Progenitor cell of endocrine pancreas (in vitro differentiated cells): ENCODE measurements at regions not wholly inside any gene's neighbourhood (a gene's known extent, or its start where the extent isn't known, plus 50 kb on each side); places are given as distances from the start of the nearest gene placed in this dataset.
"Not testable (repeated sequence)": the region's sequence is repeated elsewhere in the genome, so short reads cannot be mapped to it uniquely, and the experiment has no call there.

Experiments
- DNase-seq: peaks from one replicate; pipeline ENCODE4 v3.0.0; 2021; ENCODE audit warnings: low spot score; ENCODE audit not compliant: unreplicated experiment
- H3K27ac Mint-ChIP-seq: 2 replicates; pipeline ENCODE4 v1.8.0; 2021; ENCODE audit warnings: mild to moderate bottlenecking, moderate library complexity, mixed read lengths
- H3K27me3 Mint-ChIP-seq: 2 replicates; pipeline ENCODE4 v1.8.0; 2021; ENCODE audit warnings: mixed read lengths
- H3K36me3 Mint-ChIP-seq: 2 replicates; pipeline ENCODE4 v1.8.0; 2022; ENCODE audit warnings: mixed read lengths; ENCODE audit not compliant: insufficient read depth
- H3K4me1 Mint-ChIP-seq: 2 replicates; pipeline ENCODE4 v1.8.0; 2021; ENCODE audit warnings: low read depth, mixed read lengths
- H3K4me3 Mint-ChIP-seq: 2 replicates; pipeline ENCODE4 v1.8.0; 2021; ENCODE audit warnings: low read depth, mild to moderate bottlenecking, moderate library complexity, mixed read lengths
- H3K9me3 Mint-ChIP-seq: 2 replicates; pipeline ENCODE4 v1.8.0; 2021; ENCODE audit warnings: low read depth, mixed read lengths
- CTCF ChIP-seq: fragments of 200-600 bp; sonication (generic); IDR thresholded peaks from one replicate; pipeline ENCODE4 v1.5.0; 2021; ENCODE audit warnings: antibody characterized with exemption, mild to moderate bottlenecking; ENCODE audit not compliant: unreplicated experiment

GRCh38 chr7:27438881-27439589 is 196.4 kb downstream of the EVX1 start:
- H3K4me3 Mint-ChIP-seq, result no peak overlapping the region

GRCh38 chr7:27442455-27442854 is 199.9 kb downstream of the EVX1 start:
- no peak for DNase-seq
- Mint-ChIP-seq H3K4me3 (no peak overlapping the region), H3K9me3 (peaks cover 4% of the 10 kb centered on the region), H3K36me3 (no peaks in the 10 kb centered on the region), H3K27me3 (peaks cover 2% of the 10 kb centered on the region), H3K27ac (no peak overlapping the region), H3K4me1 (no peaks in the 10 kb centered on the region)
- no peak for TF ChIP-seq CTCF

More at GRCh38 chr7:27438881-27439589, 196.4 kb downstream of the EVX1 start:
- Mint-ChIP-seq H3K9me3 (no peaks in the 10 kb centered on the region), H3K27me3 (peaks cover 2% of the 10 kb centered on the region), H3K27ac (no peak overlapping the region), H3K4me1 (no peaks in the 10 kb centered on the region), H3K36me3 (no peaks in the 10 kb centered on the region)
- no peak for TF ChIP-seq CTCF
- DNase-seq, result no peak

- not testable (repeated sequence) for H3K27me3 Mint-ChIP-seq, H3K4me3 Mint-ChIP-seq, H3K27ac Mint-ChIP-seq, H3K36me3 Mint-ChIP-seq, H3K4me1 Mint-ChIP-seq
- peaks cover 13% of the 10 kb centered on the region for H3K9me3 Mint-ChIP-seq
- peak; percentile 27 for DNase-seq
Measured at GRCh38 chr7:27449046-27449445, 206.4 kb downstream of the EVX1 start.

- no peaks in the 10 kb centered on the region for H3K9me3 Mint-ChIP-seq
- no peaks in the 10 kb centered on the region for H3K36me3 Mint-ChIP-seq
- no peak overlapping the region for H3K4me3 Mint-ChIP-seq
- no peak for TF ChIP-seq CTCF
- no peak for DNase-seq
- no peak overlapping the region for H3K27ac Mint-ChIP-seq
- peaks cover 5% of the 10 kb centered on the region for H3K4me1 Mint-ChIP-seq
- peaks cover under 1% of the 10 kb centered on the region for H3K27me3 Mint-ChIP-seq
Measured at GRCh38 chr7:27453702-27454405, 208.8 kb downstream of the HIBADH start.

- H3K4me1 Mint-ChIP-seq, H3K27me3 Mint-ChIP-seq, DNase-seq, H3K4me3 Mint-ChIP-seq, H3K36me3 Mint-ChIP-seq, H3K27ac Mint-ChIP-seq, H3K9me3 Mint-ChIP-seq: not testable (repeated sequence)
Measured at GRCh38 chr7:27457120-27457519, 205.6 kb downstream of the HIBADH start.

- H3K36me3 Mint-ChIP-seq, DNase-seq, H3K4me3 Mint-ChIP-seq, H3K9me3 Mint-ChIP-seq, H3K27ac Mint-ChIP-seq, H3K4me1 Mint-ChIP-seq, H3K27me3 Mint-ChIP-seq: not testable (repeated sequence)
Measured at GRCh38 chr7:27457603-27458565, 204.8 kb downstream of the HIBADH start.
